Ovary (tissue), 3 donors: ENCODE measurements at regions not wholly inside any gene's neighbourhood (a gene's known extent, or its start where the extent isn't known, plus 50 kb on each side); places are given as distances from the start of the nearest gene placed in this dataset.

Source experiments
- POLR2A ChIP-seq: fragments of 450-650 bp; IDR thresholded peaks from one replicate; pipeline ENCODE4 v1.6.1; 2017; ENCODE audit warnings: antibody characterized with exemption, mild to moderate bottlenecking, moderate library complexity
- TF ChIP-seq, protein P1 (sequence below), 3 donors: fragments of 450-650 bp in 2 of 3; fragments of 200-600 bp in 1 of 3; IDR thresholded peaks; one replicate each; pipeline versions ENCODE4 v1.5.1 to v1.8.0; 2016 to 2022; ENCODE audit warnings: antibody characterized with exemption in 3 of 3, mild to moderate bottlenecking in 1 of 3
- donor health status: DM: no; HTN: no; CAD: no.

DNA sequence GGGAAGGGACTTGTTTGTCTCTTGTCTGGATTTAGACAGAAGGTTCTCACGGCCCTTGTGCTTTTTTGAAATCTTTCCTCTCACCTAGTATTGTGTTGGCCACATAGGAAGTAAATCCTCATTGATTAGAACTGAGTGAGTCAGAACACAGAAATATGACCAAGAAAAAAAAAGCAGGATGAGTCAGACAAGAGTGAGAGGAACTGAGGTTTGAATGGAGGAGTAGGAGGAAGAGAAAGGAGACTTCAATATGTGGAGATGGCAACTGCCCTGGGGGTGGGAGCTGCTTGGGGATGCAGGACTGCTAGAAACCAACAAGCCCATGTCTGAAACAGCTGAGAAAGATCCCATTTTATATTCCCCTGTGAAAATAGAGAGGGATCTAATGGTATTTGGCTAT lies 194.1 kb upstream of the ZBTB20 start:
- no peak for TF ChIP-seq POLR2A
- TF ChIP-seq, protein P1, sequence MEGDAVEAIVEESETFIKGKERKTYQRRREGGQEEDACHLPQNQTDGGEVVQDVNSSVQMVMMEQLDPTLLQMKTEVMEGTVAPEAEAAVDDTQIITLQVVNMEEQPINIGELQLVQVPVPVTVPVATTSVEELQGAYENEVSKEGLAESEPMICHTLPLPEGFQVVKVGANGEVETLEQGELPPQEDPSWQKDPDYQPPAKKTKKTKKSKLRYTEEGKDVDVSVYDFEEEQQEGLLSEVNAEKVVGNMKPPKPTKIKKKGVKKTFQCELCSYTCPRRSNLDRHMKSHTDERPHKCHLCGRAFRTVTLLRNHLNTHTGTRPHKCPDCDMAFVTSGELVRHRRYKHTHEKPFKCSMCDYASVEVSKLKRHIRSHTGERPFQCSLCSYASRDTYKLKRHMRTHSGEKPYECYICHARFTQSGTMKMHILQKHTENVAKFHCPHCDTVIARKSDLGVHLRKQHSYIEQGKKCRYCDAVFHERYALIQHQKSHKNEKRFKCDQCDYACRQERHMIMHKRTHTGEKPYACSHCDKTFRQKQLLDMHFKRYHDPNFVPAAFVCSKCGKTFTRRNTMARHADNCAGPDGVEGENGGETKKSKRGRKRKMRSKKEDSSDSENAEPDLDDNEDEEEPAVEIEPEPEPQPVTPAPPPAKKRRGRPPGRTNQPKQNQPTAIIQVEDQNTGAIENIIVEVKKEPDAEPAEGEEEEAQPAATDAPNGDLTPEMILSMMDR (IDR thresholded peaks at IDR 0.05), result no peak
